GM23248 (cell line): ENCODE measurements at regions not wholly inside any gene's neighbourhood (a gene's known extent, or its start where the extent isn't known, plus 50 kb on each side); places are given as distances from the start of the nearest gene placed in this dataset.

Source experiments
- EZH2 ChIP-seq: fragments of 200-600 bp; sonication (generic); IDR thresholded peaks from 2 replicates; pipeline ENCODE4 v1.6.1; 2018; ENCODE audit warnings: antibody characterized with exemption, mild to moderate bottlenecking; ENCODE audit not compliant: insufficient read depth, poor library complexity, severe bottlenecking
- EZH2phosphoT487 ChIP-seq: fragments of 200-600 bp; sonication (generic); IDR thresholded peaks from 2 replicates; pipeline ENCODE4 v1.6.1; 2018; ENCODE audit warnings: antibody characterized with exemption, moderate library complexity, mild to moderate bottlenecking, low read depth; ENCODE audit not compliant: insufficient read depth

DNA sequence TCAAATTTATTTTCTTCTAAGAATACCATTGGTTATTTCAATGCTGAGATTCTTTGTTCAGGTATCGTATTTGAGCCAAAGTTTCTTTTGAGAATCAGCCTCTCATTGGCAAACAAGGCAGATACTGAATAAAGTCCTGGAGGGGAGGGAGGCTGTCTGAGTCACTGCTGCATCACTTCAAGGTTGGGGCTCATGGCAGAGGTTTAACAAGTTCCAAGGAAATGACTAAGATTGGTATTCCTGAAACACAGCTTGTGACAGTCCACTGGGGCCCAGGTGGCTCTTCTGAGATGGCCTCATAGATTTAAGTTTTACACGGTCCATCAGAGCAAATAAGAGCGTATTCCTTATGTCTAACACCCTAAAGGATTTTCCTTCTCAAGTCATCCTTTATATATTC lies 213.8 kb upstream of the STAC start:
- TF ChIP-seq EZH2 (no peak), EZH2phosphoT487 (no peak)
